Stimulated activated CD4-positive, alpha-beta T cell treated with anti-CD3 and anti-CD28 coated beads, Interleukin-12 subunit alpha, Interleukin-12 subunit beta, amount 100 ng/mL, for 48 hours (primary cell): ENCODE measurements at regions not wholly inside any gene's neighbourhood (a gene's known extent, or its start where the extent isn't known, plus 50 kb on each side); places are given as distances from the start of the nearest gene placed in this dataset.

ENCODE experiments used
- DNase-seq, 3 donors: peaks; one replicate each; pipeline ENCODE4 v3.0.0-alpha.2; 2020; ENCODE audit warnings: low read depth in 2 of 3, low spot score in 1 of 3

DNA sequence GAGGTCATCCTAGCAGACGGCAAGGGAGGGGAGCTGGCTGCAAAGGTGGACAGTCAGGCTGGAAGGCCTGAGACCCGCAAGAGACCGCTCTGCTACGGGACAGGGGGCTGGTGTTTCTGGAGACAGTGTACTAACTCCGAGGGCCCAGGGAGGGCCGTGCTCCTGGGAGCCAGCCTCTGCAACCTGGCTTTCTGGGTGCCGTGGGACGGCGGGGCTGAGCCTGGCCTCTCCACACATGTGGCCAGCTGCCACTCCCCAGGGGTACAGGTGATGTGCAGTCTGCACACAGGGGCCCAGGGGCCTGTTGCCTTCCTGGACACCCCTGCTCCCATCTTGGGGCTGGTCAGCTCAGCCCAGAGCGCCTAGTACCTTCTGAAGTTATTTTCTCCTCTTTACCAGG, 92.2 kb downstream of the MRPL36 start:
- no peak for DNase-seq

DNA sequence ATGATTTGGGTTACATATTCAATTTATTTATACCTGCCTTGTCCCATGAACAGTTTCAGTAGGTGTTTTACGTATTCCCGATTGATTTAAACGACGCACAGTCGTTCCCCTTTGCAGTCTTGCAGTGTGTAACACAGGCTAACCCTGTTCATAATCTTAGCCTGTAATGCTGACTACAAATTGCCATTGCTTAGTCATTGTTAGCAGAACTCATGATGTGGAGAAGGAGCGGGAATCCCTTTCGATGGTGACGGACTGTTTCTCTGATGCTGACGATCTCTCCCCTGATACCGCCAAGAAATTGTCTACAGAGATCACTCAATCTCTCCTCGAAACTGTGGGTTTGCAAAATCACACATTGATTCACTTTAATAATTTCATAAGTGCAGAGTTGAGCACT, 93.2 kb downstream of the MRPL36 start:
- DNase-seq: no peak

DNA sequence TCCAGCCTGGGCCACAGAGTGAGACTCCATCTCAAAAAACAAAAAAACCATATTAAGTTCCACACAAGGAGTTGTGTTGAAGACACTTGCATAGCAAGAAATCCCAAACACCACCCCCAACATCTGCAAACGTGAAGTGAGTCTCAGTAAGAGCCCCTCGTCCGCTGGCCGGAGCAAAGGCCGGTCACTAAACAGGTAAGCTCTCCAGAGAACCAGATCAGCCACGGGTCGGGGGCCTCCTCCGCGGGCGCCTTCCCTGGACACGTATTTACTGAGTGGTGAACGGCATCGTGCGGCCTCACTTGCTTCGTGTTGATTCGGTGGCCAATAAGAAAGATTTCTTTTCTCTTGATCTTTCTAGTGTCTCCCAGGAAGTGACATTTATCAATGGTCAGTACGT, 93.6 kb downstream of the MRPL36 start:
- no peak for DNase-seq

DNA sequence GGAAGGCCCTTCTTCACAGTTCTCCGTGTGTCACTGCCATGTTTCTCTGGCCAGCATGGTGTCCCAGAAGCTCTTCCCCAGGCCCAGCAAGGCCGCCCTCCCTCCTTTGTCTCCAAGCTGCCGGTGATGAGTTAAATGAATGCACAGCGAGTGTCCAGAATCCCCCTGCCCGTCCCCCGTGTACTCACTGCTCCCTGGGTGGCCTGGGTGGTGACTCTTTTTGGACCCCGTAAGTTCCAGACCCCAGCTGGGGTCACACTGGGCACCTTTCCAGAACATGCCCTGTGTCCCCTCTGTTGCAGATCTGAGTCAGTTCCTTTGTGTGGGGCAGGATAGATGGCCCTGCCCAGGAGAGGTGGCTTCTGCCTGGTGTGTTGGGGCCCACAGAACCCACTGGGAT, 95.0 kb downstream of the MRPL36 start:
- DNase-seq: no peak

DNA sequence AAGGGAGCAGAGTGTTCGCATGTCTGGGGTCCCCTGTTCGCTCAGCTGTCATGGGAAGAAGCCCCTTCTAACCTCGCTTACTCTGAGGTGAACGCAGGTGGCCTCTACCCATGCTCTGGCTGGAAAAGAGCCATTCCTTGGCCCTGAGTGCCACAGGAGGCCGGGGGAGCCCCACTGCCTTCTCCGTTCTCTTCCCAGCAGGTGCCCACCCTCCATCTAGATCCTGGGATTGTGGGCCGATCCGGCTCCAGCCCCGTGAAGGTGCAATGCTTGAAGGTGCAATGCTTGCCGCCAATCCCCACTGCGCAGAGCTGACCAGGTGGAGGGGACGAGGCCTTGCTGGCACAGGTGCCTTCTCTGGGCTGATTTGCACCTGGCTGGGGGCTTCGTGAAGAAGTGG, 95.4 kb downstream of the MRPL36 start:
- DNase-seq: no peak

DNA sequence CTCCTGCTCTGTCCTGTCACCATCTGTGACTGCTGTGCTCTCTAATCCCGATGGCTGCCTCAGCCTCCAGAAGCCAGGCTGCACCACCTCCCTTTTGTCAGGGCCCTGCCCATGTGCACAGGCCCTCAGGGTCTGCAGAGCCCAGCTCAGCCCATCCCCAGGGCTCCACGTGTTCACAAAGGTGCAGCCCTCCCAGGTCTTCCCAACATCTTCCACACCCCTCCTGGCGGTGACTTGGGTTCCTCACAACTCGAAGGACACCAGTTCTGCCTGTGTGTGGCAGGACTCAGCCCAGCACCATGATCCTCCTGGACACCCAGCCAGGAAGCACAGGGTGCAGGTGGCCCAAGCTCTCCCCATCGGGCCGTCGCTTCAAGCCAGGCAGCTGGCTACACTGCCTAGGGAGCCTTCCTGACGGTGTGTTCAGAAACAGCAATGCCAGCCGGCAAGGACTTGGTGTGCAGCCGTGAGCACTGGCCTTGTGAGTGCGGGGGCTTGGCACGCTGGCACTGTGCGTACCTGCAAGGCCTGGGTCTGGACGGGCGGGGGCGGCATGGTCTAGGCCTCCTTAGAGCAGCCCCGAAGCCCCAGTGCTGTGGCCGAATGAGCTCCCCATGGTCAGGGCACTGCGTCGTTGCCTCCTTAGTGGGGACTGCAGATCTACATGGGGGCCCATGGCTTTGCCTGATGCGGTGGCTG, 96.1 kb downstream of the MRPL36 start:
- DNase-seq: no peak

DNA sequence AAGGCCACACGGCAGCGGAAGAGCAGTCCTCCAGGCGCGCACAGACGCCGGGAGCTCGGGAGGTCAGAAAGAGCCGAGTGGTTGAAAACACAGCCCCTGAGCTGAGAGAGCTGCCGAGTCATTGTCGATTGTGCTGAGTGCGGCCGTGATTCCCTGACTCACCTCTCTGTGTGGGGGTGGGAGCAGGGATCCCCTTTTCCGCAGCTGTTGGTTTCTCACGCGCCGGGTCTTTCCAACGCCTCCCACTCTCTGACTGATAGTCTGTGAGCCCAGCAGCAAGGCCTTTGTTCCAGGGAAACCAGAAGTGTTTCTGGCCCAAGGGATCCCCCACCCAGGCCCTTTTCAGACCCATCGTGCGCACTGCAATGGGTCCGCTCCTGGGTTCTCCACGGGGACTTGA, 97.3 kb downstream of the MRPL36 start:
- no peak for DNase-seq

DNA sequence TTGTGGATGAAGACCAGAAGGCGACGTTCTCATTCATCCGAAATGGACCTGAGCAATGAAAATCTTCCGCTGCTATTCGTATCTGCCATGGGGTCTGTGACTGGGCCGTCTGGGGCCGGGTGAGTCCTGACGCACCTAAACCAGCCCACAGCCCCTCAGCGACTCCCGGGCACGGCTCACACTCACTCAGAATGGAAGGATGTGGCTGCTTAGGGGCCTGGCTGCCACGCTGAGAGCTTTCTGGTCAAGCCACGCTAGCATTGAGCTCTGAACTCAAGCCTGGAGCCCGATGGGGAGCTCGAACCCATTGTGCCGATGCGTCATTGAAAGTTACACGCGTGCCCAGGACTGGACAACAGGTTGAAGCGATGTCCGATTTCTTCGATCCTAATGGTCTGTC, 97.8 kb downstream of the MRPL36 start:
- DNase-seq: no peak

DNA sequence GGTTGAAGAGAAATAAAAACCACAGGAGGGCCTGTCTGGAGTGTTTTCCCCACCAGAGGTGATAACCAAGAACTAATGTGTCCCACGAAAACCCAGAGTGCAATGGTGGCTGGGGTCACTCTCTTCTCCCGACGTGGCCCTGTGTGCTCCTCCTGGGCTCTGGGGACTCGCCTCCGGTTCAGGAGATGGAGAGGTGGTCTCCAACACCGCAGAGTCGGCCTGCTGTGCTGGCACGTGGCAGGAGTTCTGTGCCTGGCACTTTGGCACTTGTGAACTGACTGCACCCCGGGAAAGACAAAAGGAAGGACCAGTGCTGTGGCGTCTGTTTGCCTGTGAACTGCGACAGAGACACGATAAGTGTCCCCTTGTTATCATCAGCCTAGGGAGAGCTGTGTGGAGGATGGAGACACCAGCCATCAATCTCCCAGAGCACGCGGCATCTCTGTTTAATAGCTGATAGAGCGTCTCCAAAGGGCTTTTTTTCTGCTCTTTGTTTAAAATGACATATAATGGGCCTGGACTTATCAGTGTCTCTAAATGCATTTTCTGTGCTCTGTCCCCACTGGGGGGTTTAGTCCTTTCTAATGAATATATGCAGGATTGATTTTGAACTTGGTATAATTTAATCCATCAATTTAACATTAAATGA, 98.3 kb downstream of the MRPL36 start:
- no peak for DNase-seq

DNA sequence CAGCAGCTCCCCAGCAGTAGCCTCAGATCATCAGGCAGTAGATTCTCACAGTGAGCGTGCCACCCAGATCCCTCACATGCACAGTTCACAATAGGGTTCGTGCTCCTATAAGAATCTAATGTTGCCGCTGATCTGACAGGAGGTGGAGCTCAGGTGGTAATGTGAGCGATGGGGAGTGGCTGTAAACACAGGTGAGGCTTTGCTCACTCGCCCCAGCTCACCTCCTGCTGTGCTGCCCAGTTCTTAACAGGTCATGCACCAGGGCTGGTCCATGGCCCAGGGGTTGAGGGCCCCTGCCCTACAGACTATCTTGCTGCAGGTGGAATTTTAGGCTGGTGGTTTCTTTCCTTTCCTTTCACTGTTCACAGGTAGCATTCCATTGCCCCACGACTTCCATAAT, 100.2 kb downstream of the MRPL36 start:
- no peak for DNase-seq

DNA sequence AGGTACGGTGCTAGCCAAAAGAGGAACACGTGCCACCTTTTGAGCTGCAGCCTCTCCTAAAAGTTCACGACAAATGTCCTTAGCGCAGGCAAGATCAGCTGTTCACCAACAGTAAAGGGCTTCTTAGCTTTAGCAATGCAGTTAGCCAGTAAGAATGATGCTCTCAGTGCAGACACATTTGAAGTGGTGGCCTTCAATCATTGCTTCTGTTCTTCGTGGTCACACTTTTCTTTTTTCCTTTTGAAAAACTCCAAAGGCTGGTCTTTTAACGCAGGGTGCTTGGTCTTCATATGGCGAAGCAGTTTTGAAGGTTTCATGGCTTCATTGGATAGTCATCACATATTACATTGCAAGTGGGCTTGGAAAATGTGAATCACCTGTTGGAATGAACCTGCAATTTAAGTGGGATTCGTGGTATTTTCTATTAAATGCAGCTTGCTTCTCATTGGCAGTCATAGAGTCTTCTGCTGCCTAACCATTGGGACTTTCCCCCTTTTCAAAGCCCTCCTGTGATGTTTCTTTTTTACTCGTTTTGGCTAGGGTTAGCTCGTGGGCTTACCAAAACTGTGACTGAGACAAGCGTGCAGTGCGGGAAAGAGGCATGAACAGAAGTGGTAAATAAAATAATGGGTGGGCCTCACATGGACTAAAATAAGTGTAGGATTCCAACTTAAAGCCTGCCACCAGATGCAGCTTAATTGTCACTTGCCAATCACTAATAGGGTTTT, 100.9 kb downstream of the MRPL36 start:
- DNase-seq: no peak

DNA sequence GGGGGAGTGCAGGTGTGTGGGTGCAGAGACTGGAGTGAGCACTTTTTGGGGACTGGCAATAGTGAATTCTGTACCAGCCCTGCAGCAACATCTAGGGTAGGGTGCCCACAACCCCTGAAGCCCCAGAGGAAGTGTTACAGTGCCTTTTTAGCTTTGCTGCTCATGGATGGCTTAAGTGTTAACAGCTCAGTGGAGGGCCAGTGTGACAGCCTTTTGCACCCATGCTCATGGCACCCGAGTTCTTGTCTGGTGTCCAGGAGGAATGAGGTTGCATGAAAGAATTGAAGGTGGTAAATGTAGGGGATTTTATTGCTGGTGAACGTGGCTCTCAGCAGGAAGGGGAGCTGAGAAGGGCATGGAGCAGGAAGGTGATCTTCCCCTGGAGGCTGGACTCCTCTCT, 107.3 kb downstream of the MRPL36 start:
- no peak for DNase-seq

DNA sequence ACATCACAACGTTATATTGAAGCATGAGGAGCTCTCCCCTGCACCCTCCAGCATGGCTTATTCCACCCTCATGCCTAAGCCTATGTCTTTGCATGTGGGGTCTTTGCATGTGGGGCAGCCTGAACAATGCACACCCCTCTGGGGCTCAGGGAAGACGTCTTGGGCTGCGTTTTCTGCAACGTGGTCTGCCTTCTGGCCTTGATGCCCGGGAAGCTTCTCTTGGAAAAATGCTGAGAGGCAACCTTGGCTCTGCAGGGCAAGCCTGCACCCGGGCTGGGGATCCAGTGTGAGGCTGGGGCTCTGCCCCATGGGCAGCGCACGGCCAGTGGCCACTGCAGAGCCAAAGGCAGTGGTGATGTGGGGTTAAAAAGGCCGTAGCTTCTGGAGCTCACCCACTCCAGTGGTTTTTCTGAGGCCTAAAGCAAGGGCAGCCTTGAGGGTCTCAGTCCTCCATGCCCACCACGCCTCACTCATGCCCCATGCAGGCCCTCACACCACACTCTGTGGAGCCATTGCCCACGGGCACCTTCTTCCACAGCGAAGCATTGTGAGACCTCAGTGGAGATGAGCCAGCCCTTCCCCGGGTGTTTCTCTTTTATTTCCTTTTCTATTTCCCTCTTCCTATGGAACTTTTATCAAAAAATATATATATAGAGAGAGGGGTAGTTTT, 112.2 kb downstream of the MRPL36 start:
- DNase-seq: no peak

DNA sequence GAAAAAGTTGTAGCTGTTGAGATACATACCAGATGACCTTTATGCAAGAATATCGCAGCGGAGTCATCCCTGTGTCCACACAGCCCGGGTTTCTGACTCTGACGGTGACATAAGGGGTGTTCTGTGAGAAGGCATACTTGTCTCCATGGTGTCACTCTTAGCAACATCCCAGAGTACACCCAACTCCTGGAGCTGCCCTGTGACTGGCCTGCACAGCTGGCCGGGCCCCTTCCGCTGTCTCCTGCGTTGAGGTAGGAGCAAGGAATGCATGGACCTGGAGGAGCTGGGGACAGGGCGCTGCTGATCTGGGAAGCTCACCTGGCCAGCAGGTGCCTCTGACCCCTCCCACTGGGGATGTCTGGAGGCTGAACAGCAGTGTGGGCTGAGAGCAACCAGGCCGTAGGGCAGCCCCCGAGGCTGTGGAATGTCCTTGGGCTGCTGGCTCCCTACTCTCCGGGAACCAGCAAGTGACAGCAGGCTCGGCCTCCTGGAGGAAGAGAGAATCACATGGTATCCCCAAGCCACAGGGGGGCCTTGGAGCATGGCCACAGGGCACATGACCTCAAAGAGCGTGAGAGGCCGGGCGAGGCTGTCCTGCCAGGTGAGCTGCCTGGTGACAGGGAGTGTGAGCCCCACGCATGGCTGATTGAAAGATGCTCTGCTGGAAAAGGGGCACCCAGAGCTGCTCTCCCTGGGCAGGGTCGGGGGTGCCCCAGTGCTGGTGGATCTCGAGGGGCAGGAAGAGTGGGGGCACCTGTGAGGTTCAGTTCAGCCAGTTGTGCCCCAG, 113.4 kb downstream of the MRPL36 start:
- no peak for DNase-seq

DNA sequence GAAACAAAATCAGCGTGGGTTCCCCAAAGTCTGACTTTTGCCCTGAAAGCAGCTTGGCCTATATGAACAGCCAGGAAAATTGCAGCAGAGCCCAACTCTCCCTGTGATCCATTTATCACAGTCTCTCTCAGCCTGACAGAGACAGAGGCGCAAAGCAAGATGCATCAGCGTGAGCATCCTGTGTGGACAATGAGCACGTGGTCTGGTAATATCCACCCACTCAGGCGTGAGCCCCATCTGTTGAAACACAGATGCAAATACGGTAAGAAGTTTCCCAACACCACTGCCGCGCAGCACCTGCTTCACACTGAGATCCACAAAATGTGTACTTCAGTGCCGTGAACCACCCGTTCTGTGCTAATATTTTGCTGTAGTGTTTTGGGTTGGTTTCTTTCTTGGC, 114.6 kb downstream of the MRPL36 start:
- DNase-seq: no peak

DNA sequence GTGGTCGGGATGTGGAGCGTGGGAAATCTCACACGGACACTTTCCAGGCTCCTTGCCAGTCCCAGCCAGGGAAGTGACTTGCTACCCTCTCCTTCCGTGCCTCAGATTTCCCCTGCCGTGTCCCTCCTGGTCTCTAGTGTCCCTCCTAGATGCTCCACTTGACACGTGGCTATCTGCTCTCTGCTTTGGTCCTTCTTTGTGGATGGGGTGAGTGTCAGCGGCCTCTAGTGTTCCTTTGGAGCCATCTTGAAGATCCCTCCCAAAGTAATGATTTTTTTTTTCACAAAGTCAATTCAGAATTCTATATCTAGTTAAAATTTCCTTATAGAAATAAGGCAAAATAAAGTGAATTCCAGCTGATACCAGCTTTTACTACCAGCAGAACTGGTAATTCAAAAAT, 117.7 kb downstream of the MRPL36 start:
- DNase-seq: no peak

DNA sequence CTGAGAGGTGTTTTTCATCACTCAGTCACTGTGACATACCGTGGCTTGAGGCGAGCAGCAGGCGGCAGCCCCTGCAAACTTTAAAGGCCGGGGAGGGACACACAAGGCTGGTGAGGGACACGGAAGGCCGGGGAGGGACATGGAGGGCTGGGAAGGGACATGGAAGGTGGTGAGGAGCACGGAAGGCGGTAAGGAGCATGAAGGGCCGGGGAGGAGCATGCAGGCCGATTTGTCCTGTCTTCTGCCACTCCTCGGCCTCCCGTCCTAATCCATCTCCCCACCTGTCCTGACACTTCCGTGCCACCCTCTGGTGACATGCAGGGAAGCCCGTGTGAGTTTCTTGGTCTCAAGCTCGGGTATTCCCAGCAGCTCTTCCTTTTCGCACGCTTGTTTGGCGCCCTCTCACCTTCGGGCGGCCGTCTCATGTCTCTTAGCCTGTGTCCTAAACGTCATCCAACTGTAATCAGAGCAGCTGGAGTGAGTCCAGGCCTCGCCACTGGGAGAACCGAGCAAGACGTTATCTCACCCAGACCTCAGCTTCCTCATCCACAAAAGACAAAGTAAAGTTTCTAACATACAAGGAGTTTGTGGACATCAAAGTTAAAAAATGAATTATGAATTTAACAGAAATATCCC, 126.5 kb downstream of the MRPL36 start:
- no peak for DNase-seq

DNA sequence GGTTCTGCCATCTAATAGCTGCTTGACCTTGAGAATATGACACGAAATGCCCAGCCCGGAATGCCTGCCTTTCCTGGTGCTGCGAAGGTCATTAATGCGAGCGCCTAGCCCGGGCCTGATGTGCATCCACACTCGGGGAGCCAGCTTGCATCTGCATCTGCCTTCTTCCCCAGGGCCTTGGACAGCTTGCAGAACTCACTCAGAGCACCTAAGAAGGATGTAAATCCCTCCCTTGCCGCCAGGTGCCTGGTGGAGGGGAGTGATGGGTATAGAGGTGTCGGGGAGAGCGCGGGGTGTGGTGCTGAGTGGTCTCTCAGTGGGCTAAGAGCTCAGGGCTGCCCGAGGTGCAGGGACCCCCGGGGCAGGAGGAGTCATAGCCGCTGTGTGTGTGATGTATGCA, 127.2 kb downstream of the MRPL36 start:
- DNase-seq: no peak

DNA sequence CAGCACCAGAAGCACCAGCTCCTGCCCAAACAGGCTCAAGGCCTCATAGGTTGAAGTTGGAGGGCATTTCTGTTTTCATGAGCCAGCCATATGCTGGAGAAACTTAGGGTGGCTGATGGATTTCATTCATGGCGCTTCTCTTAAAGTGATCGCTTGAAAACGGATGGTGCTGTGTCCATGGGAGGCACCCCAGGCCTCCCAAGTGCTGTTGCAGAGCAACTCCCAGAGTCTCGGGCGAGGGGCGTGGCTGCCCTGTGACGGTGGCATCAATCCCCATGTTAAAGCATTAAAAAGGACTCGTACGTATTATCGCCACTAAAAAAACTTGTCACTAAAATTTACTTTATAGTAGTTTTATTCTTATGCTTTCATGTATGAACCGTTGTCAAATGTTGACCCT, 128.3 kb downstream of the MRPL36 start:
- no peak for DNase-seq

DNA sequence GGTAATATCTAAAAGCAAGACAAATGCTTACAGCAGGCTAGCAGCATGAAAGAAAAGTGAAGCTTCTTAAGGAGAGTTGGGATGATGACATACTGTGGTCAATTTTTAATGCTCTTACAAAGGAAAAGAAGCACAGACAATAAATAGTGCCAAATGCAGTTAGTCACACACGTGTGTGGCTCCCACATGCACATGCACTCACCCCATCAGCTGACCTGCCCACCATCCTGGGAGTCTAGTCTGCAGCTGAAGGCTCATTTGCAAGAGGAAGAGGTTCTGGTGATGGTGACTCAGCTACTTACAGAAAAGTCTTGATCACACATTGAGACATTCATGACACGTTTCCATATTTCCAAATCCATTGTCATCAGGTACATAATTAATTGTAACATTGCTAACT, 129.3 kb downstream of the MRPL36 start:
- no peak for DNase-seq
